ENCODE measurements at regions not wholly inside any gene's neighbourhood (a gene's known extent, or its start where the extent isn't known, plus 50 kb on each side); places are given as distances from the start of the nearest gene placed in this dataset.
"Not testable (repeated sequence)": the region's sequence is repeated elsewhere in the genome, so short reads cannot be mapped to it uniquely, and the experiment has no call there.

DNA sequence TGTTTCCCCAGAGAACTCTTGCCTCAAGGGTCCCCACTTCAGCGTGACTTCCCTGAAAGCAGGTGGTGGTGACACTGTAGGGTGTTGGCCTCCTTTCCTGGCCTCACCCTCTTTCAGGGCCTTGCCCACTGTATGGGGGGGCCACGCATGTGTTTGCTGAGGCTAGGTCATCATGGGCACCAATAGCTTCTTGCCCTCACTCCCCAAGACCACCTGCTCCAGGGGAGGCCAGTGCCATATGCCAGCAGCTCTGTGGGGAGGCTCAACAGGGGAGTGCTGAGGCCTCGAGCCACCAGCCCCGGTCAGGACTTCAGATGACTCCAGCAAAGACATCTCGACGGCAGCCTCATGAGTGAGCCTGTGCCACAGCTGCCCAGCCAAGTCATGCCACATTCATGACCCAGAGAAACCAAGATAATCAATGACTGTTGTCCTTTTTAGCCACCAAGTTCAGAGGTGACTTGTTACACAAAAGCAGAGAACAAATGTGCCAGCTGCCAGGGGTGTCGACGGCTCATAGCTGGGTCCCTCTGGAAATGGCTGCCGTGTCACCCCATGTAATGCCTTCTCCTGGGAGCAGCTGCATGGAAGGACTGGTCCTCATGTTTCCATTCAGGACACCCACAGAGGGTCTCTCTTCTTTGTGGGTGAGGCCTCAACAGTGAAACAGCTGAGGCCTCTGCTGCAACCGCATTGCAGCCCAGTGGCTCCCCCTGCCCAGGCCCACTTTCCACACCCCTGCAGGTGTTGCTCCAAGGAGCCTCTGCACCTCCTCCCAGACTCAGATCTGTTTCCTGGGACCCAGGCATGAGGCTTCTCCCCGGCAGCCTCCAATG is 162.2 kb downstream of the LAT start:
- intact Hi-C loops (cut with micrococcal nuclease) = not testable (repeated sequence)

DNA sequence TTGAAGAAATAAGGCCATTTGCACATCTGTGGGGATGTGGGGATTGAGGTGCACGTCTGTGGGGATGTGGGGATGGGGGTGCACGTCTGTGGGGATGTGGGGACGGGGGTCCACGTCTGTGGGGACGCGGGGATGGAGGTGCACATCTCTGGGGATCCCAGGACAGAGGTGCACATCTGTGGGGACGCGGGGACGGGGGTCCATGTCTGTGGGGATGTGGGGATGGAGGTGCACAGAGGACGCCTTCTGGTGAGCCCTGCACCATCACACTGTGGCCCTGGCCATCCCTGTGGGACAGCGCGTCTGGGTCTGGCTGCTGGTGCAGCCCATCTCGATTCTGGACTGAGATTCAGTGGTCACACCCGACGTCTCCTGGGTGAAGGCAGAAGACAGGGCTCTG is 161.4 kb downstream of the LAT start:
- intact Hi-C loops (cut with micrococcal nuclease) = no loop called here

- intact Hi-C loops (cut with micrococcal nuclease) = not testable (repeated sequence)
These were observed 160.8 kb downstream of the LAT start for GRCh38 chr16:29145486-29146225.

- intact Hi-C loops (cut with micrococcal nuclease) = not testable (repeated sequence)
These were observed 160.2 kb downstream of the LAT start for GRCh38 chr16:29145086-29145485.

DNA sequence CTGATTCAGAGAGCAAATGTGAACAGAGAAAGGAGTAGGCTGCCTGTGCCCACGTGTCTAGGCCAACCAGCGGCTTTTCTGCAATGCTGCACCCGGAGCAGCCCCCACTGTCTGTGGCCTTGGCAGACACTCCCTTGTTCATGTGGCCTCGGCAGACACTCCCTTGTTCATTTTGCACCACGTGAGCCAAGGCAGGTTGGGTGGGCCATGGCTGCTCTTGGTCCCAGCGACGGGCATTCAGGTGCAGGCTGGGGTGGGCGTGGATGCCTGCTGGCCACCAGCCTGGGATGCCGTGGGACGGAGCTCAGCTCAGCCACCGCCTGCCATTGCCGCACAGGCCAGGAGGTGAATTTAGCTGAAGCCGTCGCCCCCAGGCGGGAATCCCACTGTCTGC is 159.8 kb downstream of the LAT start:
- intact Hi-C loops (cut with micrococcal nuclease) = not testable (repeated sequence)

- intact Hi-C loops (cut with micrococcal nuclease) = not testable (repeated sequence)
These were observed 159.2 kb downstream of the LAT start for GRCh38 chr16:29143739-29144668.

- intact Hi-C loops (cut with micrococcal nuclease) = not testable (repeated sequence)
These were observed 157.7 kb downstream of the LAT start for GRCh38 chr16:29142506-29142905.

- intact Hi-C loops (cut with micrococcal nuclease) = no loop called here
These were observed 156.9 kb downstream of the LAT start for GRCh38 chr16:29141586-29142324.

GRCh38 chr16:29141121-29141520 is 156.3 kb downstream of the LAT start:
- intact Hi-C loops (cut with micrococcal nuclease) = not testable (repeated sequence)

DNA sequence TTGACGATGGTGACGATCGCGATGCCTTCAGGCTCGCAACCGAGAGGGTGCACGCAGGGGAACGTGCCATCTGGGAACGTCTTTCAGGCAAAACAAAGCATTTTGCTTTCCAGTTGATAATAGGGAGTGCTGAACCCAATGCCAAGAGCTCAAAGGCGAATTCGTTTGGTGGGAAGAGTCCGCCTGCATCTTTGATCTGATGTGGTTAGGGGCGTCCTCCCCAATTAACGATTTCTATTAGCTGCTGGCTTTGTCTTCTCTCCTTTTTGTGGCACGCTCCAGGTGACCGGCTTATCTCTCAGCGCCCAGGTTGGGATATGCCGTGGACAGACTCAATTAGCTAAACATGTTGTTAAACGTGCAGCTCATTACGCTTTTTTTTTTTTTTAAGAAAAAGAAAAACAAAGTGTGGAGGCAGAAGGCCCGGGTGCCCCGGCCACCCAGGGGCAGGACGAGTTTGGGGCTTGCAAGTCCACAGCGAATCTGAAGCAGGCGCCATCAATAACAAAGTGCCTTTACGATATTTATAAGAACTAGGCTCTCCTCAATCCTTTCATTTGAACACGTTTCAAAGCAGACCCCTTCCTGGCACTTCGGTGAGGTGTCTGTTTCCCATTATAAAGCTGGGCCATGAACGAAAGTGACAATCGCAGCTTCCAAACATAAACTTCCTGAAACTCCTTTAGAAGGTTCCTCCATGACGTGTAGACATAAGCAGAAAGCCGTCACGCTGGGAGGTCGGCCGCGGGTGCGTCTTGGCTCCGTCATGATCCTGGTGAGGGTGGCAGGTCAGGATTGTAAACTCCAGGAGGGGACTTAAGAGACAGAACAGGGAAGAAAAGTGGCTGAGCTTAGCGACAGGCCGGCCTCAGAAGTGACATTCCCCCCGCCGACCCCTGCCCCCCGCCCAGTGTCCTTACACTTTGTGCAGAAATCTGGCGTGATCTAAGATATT is 155.3 kb downstream of the LAT start:
- intact Hi-C loops (cut with micrococcal nuclease) = not testable (repeated sequence)

- intact Hi-C loops (cut with micrococcal nuclease) = no loop called here
These were observed 154.5 kb downstream of the LAT start for GRCh38 chr16:29139261-29139802.

DNA sequence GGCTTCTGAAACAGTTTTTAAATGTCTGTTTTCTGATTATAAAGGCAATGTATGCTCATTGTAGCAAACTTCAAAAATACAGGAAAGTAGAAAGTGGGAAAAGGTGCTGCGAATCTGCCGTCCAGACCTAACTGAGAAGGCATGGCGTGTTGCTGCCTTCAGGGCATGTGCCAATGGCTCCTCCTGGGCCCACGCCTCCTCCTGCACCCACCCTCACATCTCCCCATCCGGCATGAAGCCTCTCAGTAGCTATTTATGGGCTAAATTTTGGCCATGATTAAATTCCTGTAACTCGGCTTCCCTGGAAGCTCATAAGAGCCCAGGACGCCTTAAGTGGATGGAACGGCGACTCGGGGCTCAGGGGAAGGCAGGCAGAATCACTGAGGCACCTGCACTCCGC is 153.8 kb downstream of the LAT start:
- intact Hi-C loops (cut with micrococcal nuclease) = not testable (repeated sequence)

- intact Hi-C loops (cut with micrococcal nuclease) = not testable (repeated sequence)
These were observed 153.2 kb downstream of the LAT start for GRCh38 chr16:29137894-29138662.

- intact Hi-C loops (cut with micrococcal nuclease) = not testable (repeated sequence)
These were observed 152.6 kb downstream of the LAT start for GRCh38 chr16:29137461-29137860.

DNA sequence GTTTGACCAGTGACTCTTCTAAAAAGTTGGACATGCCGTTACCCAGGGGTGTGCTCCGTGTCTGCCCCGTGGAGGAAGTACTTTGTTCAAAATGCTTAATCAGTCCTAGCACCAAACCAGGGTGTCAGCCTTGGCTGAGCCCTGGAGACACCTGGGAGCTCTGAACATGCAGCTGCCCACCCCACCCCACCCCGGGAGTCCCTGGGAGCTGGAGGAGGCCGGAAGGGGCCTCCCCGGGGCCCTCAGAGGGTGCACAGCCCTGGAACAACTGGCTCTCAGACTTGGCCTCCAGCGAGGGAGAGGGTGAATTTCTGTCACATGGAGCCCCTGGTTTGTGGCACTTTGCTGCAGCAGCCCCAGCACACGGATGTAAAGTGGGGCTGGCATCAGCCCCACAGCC is 152.1 kb downstream of the LAT start:
- intact Hi-C loops (cut with micrococcal nuclease) = not testable (repeated sequence)

DNA sequence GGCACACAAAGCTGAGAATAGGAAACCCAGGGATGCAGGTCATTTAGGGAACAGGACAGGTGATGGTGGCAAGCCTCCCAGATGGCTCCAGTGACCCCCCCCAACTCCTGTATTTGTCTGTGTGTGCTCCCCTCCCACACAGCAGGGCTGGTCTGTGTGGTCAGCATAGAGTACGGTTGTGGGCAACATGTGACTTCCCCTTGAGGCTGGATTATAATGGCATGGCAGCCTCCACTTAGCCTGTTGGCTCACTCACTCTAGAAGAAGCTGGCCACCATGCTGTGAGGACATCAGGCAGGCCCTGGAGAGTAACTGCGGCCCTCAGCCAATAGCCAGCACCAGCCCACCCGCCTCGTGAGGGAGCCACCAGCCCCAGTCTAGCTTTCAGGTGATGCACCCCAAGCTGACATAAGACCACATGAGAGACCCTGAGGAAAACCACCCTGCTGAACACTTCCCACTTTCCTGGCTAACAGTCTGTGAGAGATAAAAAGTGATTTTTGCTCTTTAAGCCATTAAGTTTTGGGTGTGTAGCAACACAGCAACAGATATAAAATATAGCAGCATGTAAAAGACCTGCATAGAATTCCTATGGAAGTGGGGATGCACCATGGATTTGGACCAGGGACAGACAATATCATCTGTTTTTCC is 151.3 kb downstream of the LAT start:
- intact Hi-C loops (cut with micrococcal nuclease) = not testable (repeated sequence)

DNA sequence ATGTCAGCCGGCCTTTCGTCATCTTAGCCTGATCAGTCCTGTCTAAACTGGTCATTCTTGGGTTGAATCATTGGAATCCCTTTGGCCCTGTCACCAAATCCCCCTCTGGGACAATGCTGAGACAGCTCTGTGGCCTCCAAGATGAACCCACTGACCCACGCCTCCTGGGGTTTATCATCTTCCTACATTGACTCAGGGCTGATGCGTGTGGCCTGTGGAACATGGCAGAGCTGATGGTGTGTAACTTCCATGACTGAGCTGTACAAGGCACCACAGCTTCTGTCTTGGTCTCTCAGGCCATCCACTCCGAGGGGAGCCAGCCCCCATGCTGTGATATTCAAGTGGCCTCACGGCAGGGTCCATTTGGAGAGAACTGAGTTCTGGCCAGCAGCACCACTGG is 150.2 kb downstream of the LAT start:
- intact Hi-C loops (cut with micrococcal nuclease) = not testable (repeated sequence)
